ENCODE measurements at regions not wholly inside any gene's neighbourhood (a gene's known extent, or its start where the extent isn't known, plus 50 kb on each side); places are given as distances from the start of the nearest gene placed in this dataset.

GRCh38 chr3:99145031-99145430 lies 243.5 kb upstream of the DCBLD2 start:
- TF ChIP-seq POLR2A (IDR thresholded peaks at IDR 0.05; ENCODE audit: low read depth, low read length), result no peak
- TF ChIP-seq TAF1 (IDR thresholded peaks at IDR 0.05; ENCODE audit: low read depth, low read length), result no peak
- TF ChIP-seq POLR2AphosphoS5 (IDR thresholded peaks at IDR 0.05; ENCODE audit: low read depth, low read length), result no peak
